GM21381 (cell line): ENCODE measurements at regions not wholly inside any gene's neighbourhood (a gene's known extent, or its start where the extent isn't known, plus 50 kb on each side); places are given as distances from the start of the nearest gene placed in this dataset.
"Not testable (repeated sequence)": the region's sequence is repeated elsewhere in the genome, so short reads cannot be mapped to it uniquely, and the experiment has no call there.

Experiments used
- ATAC-seq: cut with Tn5 transposase; IDR thresholded peaks from one replicate; pipeline ENCODE4 v1.9.1; 2021; ENCODE audit warnings: mild to moderate bottlenecking, moderate library complexity; ENCODE audit not compliant: unreplicated experiment

DNA sequence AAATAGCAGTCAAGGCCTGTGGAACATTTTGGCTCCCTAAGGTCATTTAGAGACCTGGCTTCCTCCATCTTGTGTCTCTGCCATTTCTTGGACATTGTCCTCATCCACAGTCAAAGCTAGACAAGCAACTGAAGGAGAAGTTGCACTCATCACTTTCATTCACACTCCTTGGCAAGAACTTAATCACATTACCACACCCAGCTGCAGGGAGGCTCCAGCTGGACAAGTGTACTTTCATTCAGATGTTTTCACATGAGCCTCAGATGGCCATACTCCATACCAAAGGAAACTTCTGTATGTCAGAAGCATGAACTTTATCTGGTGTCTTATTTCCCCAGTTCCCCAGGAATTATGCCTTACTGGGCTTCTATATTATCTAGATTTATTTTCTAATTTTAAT is 537.4 kb downstream of the TMEM135 start:
- ATAC-seq = no peak

DNA sequence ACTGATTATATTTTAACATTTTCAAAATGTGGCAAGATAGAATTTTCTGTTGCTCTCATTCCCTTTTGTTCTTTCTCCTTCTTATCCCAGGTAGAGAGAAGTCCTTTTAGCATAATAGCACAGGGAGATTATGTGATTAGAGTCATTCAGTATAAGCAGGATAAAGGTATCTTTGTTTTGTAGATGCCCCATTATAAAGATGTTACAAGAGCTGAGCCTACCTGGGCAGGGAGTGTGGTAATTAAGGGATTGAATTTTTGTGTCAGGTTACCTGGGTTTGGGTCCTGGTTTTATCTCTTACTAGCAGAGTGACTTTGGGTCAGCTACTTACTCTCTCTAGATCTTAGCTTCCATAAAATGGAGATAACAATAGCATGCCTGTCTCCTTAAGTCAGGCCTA is 536.5 kb downstream of the TMEM135 start:
- no peak for ATAC-seq

GRCh38 chr11:87573708-87574107 is 536.0 kb downstream of the TMEM135 start:
- ATAC-seq = no peak

DNA sequence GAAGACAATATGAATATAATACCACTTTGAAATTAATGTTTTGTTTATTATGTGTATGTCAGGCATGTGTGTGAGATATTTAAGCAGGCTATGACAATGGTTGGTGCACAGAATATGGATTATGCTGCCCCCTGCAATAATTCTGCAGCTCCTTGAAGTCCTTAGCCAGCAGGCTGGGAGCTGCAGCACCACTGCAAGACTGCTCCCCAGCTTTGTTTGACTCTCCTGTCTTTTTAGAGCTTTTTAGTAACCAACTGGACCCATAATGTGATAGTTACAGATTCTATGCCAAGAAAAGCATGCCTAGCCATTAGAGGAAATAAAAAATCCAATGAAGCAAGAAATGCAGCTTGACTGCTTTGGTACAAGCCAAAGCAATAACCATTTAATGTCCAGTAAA is 535.1 kb downstream of the TMEM135 start:
- ATAC-seq = no peak

- no peak for ATAC-seq
Observed at GRCh38 chr11:87560352-87560751, 522.6 kb downstream of the TMEM135 start.

DNA sequence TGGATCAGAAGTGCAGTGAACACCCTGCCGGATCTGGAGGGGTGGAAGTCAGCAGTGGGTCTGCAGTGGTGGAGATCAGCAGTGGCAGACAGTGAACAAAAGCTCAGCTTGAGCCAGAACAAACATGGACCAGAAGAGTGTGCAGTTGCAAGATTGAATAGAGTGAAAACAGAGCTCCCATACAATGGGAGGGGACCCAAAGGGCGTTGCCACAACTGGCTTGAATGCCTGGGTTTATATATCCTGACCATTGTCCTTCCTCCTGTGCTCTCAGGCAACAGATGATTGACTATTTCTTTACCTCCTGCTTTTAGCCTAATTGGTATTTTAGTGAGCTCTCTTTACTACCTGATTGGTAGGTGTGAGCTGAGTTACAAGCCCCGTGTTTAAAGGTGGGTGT is 522.1 kb downstream of the TMEM135 start:
- not testable (repeated sequence) for ATAC-seq

- no peak for ATAC-seq
Observed at GRCh38 chr11:87555101-87555500, 517.4 kb downstream of the TMEM135 start.

GRCh38 chr11:87548797-87549196 is 511.1 kb downstream of the TMEM135 start:
- ATAC-seq = no peak

GRCh38 chr11:87545858-87546257 is 508.1 kb downstream of the TMEM135 start:
- no peak for ATAC-seq

DNA sequence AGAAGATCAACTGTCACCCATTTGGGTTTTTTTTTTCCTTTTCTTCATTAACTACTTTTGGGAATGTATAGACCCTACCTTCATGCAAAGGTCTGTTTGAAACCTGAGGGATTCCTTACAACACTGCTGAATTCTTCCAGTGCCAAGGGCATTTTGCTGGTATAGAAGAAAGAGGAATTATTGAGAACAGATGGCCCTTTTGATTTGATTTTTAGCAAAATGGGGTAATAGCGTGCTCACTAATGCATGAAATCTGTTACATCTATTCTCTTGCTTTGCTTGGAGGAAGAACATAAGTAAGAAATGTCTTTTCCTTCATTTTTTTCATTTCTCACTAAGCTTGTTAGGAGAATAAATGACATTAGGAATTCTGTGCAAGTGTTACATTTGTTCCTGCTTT is 501.9 kb downstream of the TMEM135 start:
- no peak for ATAC-seq

- no peak for ATAC-seq
Observed at GRCh38 chr11:87536565-87536964, 498.8 kb downstream of the TMEM135 start.

DNA sequence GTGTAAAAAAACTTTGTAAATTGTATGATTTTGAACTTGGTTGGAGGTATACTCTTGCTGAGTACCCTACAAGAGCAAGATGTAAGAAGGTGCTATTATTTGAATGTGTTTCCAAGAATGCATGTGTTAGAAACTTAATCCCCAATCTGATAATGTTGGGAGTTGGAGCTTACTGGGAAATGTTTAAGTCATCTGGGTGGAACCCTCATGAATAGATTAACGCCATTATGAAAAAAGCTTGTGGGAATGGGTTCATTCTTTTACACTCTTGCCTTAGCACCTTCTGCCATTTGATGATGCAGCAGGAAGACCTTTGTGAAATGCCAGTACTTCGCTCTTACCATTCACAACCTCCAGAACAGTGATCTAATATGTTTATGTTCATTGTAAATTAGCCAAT is 498.3 kb downstream of the TMEM135 start:
- no peak for ATAC-seq

GRCh38 chr11:87535513-87535912 is 497.8 kb downstream of the TMEM135 start:
- ATAC-seq = no peak

DNA sequence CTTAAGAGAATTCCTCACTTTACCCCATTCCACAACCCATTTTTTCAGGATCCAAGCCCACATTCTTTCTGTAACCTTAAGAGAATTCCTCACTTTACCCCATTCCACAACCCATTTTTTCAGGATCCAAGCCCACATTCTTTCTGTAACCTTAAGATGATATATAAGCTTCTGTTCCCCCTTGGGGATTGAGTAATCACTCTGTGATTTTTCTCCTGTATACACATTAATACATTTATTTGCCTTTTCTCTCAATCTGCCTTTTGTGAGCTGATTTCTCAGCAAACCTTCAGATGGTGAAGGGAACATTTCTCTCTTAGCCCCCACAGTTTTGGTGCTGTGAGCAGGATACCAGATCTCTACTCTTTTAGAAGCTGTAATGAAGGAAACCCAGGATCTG is 494.1 kb downstream of the TMEM135 start:
- not testable (repeated sequence) for ATAC-seq

DNA sequence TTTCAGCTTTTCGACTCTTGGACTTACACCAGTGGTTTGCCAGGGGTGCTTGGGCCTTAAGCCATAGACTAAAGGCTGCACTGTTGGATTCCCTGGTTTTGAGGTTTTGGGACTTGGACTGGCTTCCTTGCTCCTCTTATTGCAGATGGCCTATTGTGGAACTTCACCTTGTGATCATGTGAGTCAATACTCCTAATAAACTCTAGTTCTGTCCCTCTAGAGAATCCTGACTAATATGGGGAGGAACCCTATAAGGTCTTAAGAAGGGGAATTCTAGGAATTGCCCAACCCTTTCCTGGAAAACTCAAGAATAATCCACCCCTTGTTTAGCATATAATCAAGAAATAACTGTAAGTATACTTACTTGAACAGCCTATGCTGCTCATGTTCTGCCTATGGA is 491.8 kb downstream of the TMEM135 start:
- ATAC-seq = no peak

- ATAC-seq = no peak
Observed at GRCh38 chr11:87528752-87529151, 491.0 kb downstream of the TMEM135 start.

DNA sequence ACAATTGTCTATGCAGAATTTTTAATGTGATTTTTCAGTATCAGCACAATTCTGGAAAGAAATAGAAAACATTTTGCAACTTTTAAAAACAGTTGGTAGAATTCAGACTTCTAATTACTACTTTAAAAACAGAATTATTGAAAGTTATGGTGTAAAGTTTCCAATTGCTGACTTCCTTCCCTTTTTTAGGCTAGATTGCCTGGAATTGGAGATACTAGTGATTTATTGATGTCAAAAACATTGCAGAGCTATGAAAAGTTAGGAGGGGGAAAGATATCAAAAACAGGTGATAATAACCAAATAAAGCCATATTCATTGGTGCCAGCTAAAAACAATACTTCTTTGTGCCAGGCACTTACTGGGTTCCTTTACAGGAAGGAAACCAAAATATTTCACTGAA is 485.5 kb downstream of the TMEM135 start:
- no peak for ATAC-seq

DNA sequence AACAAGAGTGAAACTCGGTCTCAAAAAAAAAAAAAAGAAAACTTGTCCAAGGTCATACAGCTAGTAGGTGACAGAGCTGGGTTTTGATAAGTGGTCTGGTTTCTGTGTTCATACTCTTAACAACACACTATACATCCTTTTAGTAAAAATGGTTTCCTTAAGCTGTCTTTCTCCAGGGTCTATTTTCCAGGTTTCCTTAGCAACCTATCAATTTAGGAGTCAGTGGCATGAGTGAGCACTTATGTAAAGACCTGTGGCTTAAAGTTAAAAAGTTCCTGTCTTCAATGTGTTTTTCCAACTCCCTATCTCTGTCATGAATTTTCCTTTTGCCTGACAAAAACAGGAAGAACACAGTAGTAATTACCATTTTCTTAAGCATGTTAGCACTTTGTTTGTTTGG is 480.5 kb downstream of the TMEM135 start:
- no peak for ATAC-seq

- no peak for ATAC-seq
Observed at GRCh38 chr11:87517351-87517750, 479.6 kb downstream of the TMEM135 start.

DNA sequence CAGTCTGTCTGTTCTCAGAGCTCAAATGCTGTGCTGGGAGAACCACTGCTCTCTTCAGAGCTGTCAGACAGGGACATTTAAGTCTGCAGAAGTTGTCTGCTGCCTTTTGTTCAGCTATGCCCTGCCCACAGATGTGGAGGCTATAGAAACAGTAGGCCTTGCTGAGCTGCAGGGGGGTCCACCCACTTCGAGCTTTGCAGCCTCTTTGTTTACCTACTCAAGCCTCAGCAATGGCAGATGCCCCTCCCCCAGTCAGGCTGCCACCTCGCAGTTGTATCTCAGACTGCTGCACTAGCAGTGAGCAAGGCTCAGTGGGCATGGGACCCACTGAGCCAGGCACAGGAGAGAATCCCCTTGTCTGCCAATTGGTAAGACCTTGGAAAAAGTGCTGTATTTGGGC is 470.0 kb downstream of the TMEM135 start:
- ATAC-seq = not testable (repeated sequence)

DNA sequence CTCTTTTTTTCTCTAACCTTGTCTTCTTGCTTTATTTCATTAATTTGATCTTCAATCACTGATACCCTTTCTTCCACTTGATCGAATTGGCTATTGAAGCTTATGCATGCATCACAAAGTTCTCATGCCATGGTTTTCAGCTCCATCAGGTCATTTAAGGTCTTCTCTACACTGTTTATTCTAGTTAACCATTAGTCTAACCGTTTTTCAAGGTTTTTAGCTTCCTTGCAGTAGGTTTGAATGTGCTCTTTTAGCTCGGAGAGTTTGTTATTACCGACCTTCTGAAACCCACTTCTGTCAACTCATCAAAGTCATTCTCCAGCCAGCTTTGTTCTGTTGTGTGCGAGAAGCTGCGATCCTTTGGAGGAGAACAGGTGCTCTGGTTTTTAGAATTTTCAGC is 469.2 kb downstream of the TMEM135 start:
- ATAC-seq = not testable (repeated sequence)

DNA sequence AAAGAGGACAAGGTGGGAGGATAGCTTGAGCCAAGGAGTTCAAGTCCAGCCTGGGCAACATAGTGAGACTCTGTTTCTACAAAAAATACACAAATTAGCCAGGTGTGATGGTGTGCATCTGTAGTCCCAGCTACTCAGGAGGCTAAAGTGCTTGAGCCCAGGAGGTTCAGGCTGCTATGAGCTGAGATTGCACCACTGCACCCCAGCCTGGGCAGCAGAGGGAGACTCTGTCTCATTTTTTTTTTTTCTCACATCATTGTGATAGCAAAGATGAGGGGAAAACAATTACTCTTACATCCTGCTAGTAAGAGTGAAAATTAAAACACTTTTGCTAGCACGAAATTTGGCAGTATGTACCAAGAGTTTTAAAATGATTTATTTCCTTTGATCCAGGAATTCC is 463.7 kb downstream of the TMEM135 start:
- ATAC-seq = no peak

DNA sequence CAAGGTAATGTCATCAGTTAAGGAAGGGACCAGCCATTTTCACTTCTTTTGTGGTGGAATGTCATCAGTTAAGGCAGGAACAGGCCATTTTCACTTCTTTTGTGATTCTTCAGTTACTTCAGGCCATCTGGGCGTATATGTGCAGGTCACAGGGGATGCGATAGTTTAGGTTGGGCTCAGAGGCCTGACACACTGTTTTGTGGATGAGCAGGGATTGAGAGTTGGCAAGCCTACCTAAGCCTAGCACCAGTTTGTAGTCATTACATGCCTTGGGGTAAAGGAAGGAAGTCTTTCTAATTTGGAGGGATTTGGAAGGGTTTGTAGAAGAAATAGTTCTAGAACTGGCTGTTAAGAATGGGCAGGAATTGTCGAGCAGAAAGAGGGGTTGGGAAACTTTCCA is 457.2 kb downstream of the TMEM135 start:
- not testable (repeated sequence) for ATAC-seq

GRCh38 chr11:87494026-87494425 is 456.3 kb downstream of the TMEM135 start:
- not testable (repeated sequence) for ATAC-seq
